ENCODE measurements at regions not wholly inside any gene's neighbourhood (a gene's known extent, or its start where the extent isn't known, plus 50 kb on each side); places are given as distances from the start of the nearest gene placed in this dataset.

DNA sequence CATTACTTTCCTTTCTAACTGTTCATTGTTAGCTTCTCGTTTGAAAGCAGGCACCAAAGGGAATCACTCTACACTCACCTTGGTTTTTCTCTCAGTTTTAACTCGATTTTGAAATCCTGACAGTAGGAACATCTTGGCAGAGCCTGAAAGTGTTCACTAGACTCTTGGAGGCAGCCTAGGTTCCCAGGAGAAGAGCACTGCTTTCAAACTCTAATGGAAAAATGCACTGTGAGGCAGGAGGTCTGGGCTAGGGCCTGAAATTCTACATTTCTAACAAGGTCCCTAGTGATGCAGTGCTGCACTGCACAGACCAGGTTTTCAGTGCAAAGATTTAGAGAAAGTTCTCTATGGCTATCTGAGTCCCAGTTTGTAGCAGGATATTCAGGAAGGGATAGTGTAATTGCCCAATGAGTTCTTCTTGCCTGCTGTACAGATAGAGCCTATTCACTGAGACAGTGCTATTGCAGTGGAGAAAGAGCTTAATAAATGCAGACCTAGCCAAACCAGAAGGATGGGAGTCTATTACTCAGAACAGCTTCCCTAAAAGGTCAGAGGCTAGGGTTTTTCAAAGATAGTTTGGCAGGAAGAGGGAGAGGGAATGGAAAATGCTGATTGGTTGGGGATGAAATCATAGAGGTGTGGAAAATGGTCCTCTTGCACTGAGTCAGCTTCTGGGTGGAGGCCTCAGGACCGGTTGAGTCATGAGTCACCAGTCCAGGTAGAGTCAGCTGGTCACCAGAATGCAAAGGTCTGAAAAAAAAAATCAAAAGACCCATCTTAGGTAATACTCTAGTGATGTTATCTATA is 153.9 kb downstream of the GPBP1 start:
- TF ChIP-seq EZH2 (IDR thresholded peaks at IDR 0.05; ENCODE audit: insufficient read depth, poor library complexity, severe bottlenecking) (no peak), EZH2phosphoT487 (IDR thresholded peaks at IDR 0.05; ENCODE audit: insufficient read depth, low read depth) (no peak)

Measured in GM23248 (cell line).